ENCODE measurements at regions not wholly inside any gene's neighbourhood (a gene's known extent, or its start where the extent isn't known, plus 50 kb on each side); places are given as distances from the start of the nearest gene placed in this dataset.

GRCh38 chr22:48697223-48697622 is 1130.5 kb downstream of the BRD1 start:
- Histone ChIP-seq H3K79me2 (ENCODE audit: control insufficient read depth, low read length) (no peaks in the 10 kb centered on the region), H3K4me1 (ENCODE audit: control insufficient read depth, low read length) (no peaks in the 10 kb centered on the region), H3K27me3 (ENCODE audit: control insufficient read depth, low read length) (no peaks in the 10 kb centered on the region), H3K4me3 (ENCODE audit: low read length) (no peak overlapping the region), H4K20me1 (ENCODE audit: control insufficient read depth, insufficient read depth, low read depth, low read length) (no peaks in the 10 kb centered on the region), H3K9me2 (replicated peaks; ENCODE audit: control insufficient read depth, low read length) (no peaks in the 10 kb centered on the region), H3K36me3 (ENCODE audit: control insufficient read depth, low read length) (no peaks in the 10 kb centered on the region), H3F3A (ENCODE audit: control insufficient read depth, insufficient read depth) (no peaks in the 10 kb centered on the region), H3K4me2 (ENCODE audit: low read length) (no peak overlapping the region), H3K27ac (ENCODE audit: low read depth, low read length) (no peak overlapping the region), H3K9me3 (ENCODE audit: control insufficient read depth, insufficient read depth, low read length) (no peaks in the 10 kb centered on the region)
- no peak for TF ChIP-seq EZH2phosphoT487 (IDR thresholded peaks at IDR 0.05; ENCODE audit: borderline replicate concordance, low read length)
- no peak for TF ChIP-seq CTCF (IDR thresholded peaks at IDR 0.05; ENCODE audit: low read depth, low read length, poor library complexity, severe bottlenecking)

GRCh38 chr22:48696371-48696770 is 1131.3 kb downstream of the BRD1 start:
- Histone ChIP-seq H3K4me2 (ENCODE audit: low read length) (no peak overlapping the region), H3K9me2 (replicated peaks; ENCODE audit: control insufficient read depth, low read length) (no peaks in the 10 kb centered on the region), H3K36me3 (ENCODE audit: control insufficient read depth, low read length) (no peaks in the 10 kb centered on the region), H3K79me2 (ENCODE audit: control insufficient read depth, low read length) (no peaks in the 10 kb centered on the region), H3K27ac (ENCODE audit: low read depth, low read length) (no peak overlapping the region), H3F3A (ENCODE audit: control insufficient read depth, insufficient read depth) (no peaks in the 10 kb centered on the region), H3K4me1 (ENCODE audit: control insufficient read depth, low read length) (no peaks in the 10 kb centered on the region), H3K4me3 (ENCODE audit: low read length) (no peak overlapping the region), H3K9me3 (ENCODE audit: control insufficient read depth, insufficient read depth, low read length) (no peaks in the 10 kb centered on the region), H3K27me3 (ENCODE audit: control insufficient read depth, low read length) (no peaks in the 10 kb centered on the region), H4K20me1 (ENCODE audit: control insufficient read depth, insufficient read depth, low read depth, low read length) (no peaks in the 10 kb centered on the region)
- no peak for TF ChIP-seq CTCF (IDR thresholded peaks at IDR 0.05; ENCODE audit: low read depth, low read length, poor library complexity, severe bottlenecking)
- TF ChIP-seq EZH2phosphoT487 (IDR thresholded peaks at IDR 0.05; ENCODE audit: borderline replicate concordance, low read length): no peak

- H3K4me2 ChIP-seq (ENCODE audit: low read length): no peak overlapping the region
- no peaks in the 10 kb centered on the region for H3K79me2 ChIP-seq (ENCODE audit: control insufficient read depth, low read length)
- H4K20me1 ChIP-seq (ENCODE audit: control insufficient read depth, insufficient read depth, low read depth, low read length): no peaks in the 10 kb centered on the region
- no peaks in the 10 kb centered on the region for H3K9me3 ChIP-seq (ENCODE audit: control insufficient read depth, insufficient read depth, low read length)
- no peaks in the 10 kb centered on the region for H3K4me1 ChIP-seq (ENCODE audit: control insufficient read depth, low read length)
- no peaks in the 10 kb centered on the region for H3F3A ChIP-seq (ENCODE audit: control insufficient read depth, insufficient read depth)
- no peak overlapping the region for H3K4me3 ChIP-seq (ENCODE audit: low read length)
- no peaks in the 10 kb centered on the region for H3K9me2 ChIP-seq (replicated peaks; ENCODE audit: control insufficient read depth, low read length)
- H3K27ac ChIP-seq (ENCODE audit: low read depth, low read length): no peak overlapping the region
- no peak for TF ChIP-seq CTCF (IDR thresholded peaks at IDR 0.05; ENCODE audit: low read depth, low read length, poor library complexity, severe bottlenecking)
- no peak for TF ChIP-seq EZH2phosphoT487 (IDR thresholded peaks at IDR 0.05; ENCODE audit: borderline replicate concordance, low read length)
- no peaks in the 10 kb centered on the region for H3K27me3 ChIP-seq (ENCODE audit: control insufficient read depth, low read length)
- no peaks in the 10 kb centered on the region for H3K36me3 ChIP-seq (ENCODE audit: control insufficient read depth, low read length)
Observed at GRCh38 chr22:48695731-48696305, 1131.9 kb downstream of the BRD1 start.
